Inferior parietal cortex (tissue), 1 donor: ENCODE measurements at regions not wholly inside any gene's neighbourhood (a gene's known extent, or its start where the extent isn't known, plus 50 kb on each side); places are given as distances from the start of the nearest gene placed in this dataset.
"Not testable (repeated sequence)": the region's sequence is repeated elsewhere in the genome, so short reads cannot be mapped to it uniquely, and the experiment has no call there.

ENCODE experiments used
- DNase-seq: peaks from one replicate; pipeline ENCODE4 v3.0.0-alpha.2; 2016; ENCODE audit errors: extremely low spot score

DNA sequence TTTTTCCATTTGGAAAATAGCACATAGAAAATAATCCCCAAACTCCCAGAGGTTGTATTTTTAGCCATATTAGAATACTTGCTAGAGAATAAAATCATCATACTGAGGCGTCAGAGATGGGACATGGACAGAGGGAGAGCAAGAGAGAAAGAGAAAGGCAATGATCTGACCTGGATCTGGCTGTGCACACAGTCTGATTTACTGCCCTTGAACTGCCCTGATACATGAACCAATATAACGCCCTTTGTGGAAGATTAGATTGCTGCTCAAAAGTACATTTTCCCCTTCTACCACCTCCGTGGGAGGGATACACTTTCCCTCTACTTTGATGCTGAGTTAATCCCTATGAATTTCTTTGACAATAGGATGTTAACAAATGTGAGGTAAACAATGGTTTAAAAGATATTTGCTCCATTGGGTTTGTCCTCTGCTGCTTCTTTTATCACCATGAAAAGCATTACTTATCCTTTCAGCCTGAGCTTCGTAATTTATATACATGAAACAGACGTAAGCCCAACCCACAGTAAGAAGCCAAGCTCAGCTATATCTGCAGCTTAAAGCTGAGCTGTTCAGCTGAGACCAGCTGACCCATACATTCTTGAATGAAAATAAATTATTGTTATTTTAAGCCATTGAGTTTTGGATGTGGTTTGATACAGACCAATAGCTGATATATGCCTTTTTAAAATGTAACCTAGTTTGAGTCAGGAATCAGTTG is 1664.6 kb upstream of the CELF4 start:
- no peak for DNase-seq

GRCh38 chr18:39227769-39228168 is 1662.2 kb upstream of the CELF4 start:
- DNase-seq: not testable (repeated sequence)

DNA sequence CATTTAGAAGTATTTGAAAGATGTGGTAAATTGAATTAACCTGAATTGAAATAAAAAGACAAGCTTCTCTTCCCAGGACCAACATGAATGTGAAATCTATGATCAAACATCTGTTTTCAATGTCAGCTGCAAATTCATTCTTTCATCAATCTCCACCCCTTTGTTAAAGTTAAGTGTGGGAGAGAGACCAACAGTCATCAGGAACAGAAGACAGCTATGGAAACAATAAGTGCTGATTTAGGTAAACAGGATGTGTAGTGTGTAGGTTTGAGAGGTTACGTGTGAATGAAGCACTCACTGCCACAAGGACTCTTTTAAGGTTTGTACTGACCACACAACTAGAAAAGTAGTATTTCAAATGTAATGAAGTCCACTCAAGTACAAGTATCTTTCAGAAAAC is 1659.8 kb upstream of the CELF4 start:
- no peak for DNase-seq

- DNase-seq: no peak
Observed at GRCh38 chr18:39223283-39223682, 1657.7 kb upstream of the CELF4 start.

- no peak for DNase-seq
Observed at GRCh38 chr18:39215920-39216319, 1650.3 kb upstream of the CELF4 start.

DNA sequence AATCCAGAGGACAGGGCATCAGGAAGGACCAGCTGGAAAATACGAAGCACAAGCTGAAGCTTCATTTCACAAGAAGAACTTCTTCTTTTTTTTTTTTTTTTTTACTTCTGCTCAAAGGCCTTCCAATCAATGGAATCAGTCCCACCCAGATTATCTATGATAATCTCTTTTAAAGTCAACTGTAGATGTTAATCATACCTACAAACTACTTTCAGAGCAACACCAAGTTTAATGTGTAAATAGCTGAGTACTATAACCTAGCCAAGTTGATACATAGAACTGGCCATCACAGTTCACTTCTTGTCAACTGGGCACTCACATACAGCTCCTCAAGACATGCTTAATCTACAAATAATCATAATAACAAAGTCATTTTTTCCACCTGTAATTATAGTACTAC is 1645.9 kb upstream of the CELF4 start:
- no peak for DNase-seq

DNA sequence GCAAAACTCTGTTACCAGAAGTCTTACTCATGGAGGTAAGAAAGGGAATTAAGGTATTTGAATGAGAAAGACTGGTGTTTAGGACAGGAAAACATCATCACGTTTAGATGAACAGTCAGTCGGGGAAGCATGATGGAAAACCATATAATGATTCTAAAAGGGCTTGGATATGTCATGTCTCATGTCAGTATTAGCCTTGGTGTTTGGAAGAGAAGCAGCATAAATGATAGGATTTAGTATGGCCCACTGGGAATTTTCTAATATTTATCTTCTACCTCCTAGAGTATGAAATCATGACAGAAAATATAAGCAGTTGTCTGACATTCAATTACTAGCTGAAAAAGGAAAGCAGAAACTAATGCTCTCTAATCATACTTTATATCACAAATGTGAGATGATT is 1643.6 kb upstream of the CELF4 start:
- no peak for DNase-seq

- no peak for DNase-seq
Observed at GRCh38 chr18:39208729-39209128, 1643.1 kb upstream of the CELF4 start.

DNA sequence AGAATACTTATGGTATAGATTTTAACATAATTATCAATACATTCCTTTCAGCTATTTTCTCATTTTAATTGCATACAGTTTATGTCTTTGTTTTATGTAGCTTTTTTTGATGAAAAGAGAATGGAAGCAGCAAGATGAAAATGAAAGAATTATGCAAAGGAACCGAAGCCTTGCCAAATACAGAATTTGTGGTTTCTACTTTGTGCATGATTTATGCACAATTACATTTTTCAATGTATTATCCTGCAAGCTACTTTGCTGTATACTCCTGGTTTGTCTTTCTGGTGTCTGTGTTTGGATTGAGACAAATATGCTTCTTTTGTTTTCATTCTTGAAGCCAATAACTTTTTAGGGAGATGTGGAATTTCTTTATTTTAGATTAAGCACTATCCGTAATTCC is 1642.6 kb upstream of the CELF4 start:
- DNase-seq: no peak

GRCh38 chr18:39206398-39207103 is 1641.0 kb upstream of the CELF4 start:
- not testable (repeated sequence) for DNase-seq

- DNase-seq: no peak
Observed at GRCh38 chr18:39205565-39206195, 1640.1 kb upstream of the CELF4 start.

- DNase-seq: no peak
Observed at GRCh38 chr18:39200153-39200552, 1634.6 kb upstream of the CELF4 start.

DNA sequence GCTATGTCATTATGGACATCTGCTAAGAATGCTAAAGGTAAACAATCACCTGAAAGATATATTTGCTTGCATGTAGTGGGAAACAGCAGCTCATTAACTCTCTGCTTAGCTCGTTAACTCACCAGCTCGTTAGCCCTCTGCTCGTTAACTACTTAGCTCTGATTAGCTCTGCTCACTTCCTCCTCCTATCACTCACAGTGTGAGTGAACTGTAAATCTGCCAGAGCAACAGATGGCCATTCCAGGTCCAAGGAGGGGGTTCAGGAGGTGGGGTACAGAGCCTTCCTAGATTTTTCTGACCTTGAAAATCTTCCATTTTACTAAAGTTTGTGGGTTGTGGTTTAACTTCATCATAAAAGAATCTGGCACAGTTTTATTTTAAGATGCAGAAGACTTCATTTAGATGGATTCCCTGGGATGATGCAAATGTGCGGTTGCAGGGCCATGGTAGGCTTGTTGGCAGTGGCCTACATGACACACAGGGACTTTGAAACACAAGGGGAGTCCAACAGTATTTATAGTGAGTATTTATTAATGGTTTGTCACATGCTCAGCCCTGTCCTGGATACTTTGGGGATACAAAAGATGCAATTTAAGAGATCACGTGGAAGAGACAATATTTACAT is 1633.7 kb upstream of the CELF4 start:
- no peak for DNase-seq

GRCh38 chr18:39198376-39198775 is 1632.8 kb upstream of the CELF4 start:
- no peak for DNase-seq

GRCh38 chr18:39191931-39192330 is 1626.3 kb upstream of the CELF4 start:
- no peak for DNase-seq

DNA sequence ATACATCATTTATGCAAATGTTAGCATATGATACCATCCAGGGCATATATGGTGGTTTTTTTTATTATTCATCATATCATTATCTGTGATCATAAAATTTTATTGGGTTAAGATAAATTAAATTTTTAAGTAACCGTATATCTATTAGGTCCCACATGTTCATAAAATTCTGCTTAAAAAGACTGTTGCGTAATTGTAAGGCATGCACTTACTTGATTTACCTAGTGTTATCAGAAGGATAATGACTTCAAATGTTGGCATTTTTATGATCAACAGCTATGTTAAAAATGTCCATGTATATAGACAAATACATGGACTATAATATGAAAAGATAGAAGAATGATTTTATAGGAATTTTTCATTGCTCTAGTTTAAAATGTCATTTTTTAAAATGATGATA is 1625.5 kb upstream of the CELF4 start:
- no peak for DNase-seq

DNA sequence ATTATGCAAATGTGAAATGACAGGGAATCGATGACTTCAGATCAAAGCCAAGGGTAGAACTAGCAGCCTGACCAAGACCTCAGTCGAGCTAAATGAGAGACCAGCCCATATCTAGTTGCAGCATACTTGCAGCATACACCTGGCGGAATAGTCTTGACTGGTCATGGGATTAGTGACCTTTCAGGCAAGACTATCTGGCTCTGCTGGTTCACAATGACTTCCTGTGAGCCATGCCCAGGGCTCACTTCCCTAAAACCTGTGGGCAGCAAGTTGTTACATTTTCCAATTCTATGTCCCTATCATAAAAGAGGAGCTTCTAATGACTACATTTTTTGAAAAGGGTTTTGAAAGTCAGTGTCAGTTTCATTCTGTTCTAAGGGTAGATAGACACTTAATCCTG is 1624.9 kb upstream of the CELF4 start:
- DNase-seq: no peak

GRCh38 chr18:39188278-39188677 is 1622.7 kb upstream of the CELF4 start:
- no peak for DNase-seq

DNA sequence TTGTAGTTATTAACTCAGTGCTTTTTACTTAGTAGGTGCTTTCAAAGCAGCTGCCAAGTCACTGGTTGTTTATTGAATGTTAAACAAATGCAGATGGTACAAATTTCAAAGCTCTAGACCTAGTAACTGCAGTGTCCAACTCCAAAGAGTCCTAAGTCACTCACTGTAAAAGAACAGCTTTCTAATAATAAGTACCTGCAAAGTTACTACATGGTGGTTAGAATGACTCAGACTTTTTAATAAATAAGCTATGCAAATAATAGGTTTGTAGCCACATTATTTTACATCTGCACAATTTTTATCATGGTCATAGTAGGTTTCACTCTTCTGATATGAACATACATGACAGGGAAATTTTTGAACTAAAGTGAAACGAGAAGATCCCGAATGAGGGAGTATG is 1620.4 kb upstream of the CELF4 start:
- no peak for DNase-seq

DNA sequence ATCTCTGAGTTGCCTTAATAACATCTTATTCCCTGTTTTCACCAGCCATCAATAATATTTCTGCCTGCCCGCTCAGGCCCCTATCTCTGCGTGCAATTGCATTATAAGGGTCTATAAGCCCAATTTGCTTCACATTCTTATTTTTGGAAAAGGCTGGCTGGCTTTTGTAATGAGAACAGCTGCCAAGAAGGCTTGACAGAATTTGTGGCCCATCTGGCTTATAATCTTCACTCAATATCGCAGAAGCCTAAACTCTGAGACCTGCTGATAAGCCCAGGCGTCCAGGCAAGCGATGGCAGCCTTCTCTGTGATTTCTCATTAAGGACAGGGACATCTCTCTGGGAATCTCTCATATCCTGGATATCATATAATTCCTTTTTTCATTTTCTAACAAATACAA is 1618.6 kb upstream of the CELF4 start:
- DNase-seq: no peak

DNA sequence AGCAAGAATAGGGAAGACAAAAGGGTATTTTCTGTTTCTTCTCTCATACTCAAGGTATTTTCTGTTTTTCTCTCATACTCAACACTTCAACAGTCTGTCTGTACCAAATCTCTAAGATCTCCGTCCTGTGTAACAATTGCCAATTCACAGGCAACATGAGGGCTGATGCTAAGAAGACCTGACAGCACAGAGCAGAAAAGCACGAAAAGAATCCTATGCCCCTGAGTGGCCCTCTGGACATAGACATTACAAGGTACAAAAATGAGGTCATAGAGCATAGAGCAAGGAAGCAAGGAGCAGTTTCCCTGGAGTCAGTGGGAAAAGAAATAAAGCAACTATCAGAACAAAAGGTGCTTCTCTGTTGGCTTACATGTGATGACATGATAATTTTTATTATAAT is 1612.6 kb upstream of the CELF4 start:
- no peak for DNase-seq

DNA sequence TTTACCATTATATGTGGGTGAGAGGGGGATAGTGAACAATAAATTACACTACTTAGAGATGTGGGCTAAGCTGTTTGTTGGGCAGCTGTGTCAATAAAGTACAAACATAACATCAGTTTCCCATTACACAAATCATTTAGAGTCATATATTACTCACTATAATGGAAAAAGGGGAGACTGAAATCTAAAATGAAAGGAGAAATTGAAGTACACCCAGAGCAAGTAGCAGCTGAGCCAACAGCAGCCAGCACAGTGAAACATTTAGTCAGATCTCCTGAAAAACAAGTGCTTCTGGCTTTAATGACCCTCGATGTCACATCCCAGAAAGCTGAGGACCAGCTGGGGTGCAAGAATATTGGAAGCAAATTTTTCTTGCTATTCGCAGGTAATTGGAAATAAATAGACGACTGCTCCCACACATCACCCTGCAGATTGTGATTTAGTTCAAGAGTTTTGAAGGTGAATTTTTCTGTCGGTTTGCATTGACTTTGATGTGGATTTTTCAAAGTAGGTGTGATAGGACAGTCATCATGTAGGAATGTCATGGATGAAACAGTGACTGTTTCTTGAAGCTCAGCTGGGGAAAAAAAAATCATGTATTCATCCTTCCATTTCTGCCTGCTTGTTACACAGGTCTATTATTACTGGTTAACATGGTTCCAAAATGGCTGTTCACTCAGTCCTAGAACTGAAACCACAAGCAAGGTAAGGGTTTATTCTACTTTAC is 1607.3 kb upstream of the CELF4 start:
- no peak for DNase-seq
